ENCODE measurements at regions not wholly inside any gene's neighbourhood (a gene's known extent, or its start where the extent isn't known, plus 50 kb on each side); places are given as distances from the start of the nearest gene placed in this dataset.

DNA sequence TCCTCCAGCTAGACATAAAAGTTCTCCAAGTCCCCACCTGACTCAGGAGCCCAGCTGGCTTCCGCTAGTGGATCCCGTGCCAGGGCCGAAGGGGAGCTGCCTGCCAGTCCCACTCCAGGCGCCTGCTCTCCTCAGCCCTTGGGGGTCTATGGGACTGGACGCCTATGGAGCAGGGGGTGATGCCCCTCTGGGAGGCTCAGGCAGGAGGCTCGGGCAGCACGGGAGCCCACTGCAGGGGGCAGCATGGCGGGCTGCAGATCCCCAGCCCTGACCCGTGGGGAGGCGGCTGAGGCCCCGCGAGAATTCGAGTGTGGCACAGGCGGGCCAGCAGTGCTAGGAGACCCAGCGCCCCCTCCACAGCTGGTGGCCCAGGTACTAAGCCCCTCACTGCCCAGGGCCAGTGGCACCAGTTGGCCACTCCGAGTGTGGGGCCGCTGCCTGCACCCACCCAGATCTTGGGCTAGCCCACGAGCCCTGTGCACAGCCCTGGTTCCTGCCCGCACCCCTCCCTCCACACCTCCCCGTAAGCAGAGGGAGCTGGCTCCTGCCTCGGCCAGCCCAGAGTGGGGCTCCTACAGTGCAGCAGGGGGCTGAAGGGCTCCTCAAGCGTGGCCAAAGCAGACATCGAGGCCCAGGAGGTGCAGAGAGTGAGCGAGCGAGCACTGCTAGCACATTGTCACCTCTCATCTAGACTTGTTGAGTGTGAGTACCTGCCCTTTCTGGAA, 221.3 kb upstream of the NSMCE3 start:
- DNase-seq: no peak

DNA sequence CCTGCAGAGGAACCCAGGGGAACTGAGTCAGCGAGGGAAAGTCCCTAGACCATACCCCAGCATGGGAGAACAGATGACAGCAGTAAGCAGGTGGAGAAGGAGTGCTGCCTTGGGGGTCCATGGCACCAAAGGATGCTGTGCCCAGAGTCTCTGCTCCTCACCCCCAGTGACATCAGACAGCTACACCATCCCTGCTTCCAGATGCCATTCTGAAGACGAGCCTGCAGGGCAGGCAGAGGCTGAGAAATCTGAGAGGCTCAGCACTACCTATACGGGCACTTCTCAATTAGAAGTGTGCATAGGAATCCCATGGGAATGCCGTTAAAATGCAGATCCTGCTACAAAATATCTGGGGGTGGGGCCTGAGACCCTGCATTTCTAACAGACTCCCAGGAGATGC, 211.3 kb upstream of the NSMCE3 start:
- DNase-seq: no peak

DNA sequence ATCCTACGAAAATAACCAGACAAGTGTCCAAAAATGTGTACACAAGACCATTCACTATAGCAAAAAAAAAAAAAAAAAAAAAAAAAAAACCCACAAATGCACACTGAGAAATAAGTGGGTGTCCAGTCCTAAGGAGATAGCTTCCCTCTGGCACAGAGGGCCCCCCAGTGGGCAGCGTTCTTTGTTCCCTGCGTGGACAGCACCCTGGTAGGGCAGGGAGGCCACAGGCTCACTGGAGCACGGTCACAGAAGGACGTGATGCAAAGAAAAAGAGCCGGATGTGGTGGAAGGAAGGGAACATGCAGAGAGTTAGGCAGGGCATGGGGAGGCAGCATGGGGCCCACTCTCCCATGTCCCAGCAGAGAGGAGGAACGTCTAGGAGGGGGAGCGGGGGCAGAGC, 210.7 kb upstream of the NSMCE3 start:
- no peak for DNase-seq

DNA sequence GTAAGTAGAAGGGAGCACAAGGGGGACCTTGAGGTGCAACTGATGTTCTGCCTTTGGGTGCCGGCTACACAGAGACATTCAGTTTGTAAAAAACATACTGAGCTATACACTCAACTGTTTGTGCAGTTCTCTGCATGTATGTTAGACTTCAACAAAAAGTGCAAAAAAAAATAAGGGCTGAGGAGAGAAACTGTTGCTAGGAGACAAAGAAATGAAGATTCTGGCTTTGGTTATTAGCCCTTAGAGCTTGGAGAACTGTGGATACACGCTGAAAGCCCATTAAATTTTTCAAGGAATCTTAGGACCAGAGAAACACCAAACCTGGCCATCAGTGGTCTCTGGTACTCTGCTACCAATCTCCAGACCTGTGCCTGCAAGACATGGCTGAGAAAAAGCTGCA, 207.6 kb upstream of the NSMCE3 start:
- DNase-seq: no peak

DNA sequence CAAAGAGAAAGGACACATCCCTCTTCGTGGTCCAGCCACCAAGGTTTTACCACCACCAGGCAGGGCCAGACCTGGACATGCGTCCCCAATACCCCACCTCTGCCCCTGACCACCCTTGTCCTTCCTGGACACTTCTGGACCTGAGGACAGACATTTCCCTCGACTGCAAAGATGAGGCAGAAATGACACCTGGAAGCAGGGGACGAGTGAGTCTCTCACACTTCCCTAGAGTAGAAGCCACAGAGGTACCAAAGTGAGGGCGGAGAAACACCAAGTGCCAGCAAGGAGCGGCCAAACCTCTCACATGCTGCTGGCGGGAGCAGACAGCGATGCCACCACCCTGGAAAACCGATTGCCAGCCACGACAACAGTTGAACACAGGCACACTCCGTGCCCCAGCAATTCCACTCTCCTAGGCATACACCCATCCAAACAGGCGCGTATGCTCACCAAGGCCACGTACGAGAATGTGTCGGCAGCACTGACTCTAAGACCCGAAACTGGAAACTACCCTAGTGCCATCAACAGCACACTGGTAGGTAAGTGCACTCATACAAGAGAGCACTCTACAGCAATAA, 207.0 kb upstream of the NSMCE3 start:
- DNase-seq: no peak

DNA sequence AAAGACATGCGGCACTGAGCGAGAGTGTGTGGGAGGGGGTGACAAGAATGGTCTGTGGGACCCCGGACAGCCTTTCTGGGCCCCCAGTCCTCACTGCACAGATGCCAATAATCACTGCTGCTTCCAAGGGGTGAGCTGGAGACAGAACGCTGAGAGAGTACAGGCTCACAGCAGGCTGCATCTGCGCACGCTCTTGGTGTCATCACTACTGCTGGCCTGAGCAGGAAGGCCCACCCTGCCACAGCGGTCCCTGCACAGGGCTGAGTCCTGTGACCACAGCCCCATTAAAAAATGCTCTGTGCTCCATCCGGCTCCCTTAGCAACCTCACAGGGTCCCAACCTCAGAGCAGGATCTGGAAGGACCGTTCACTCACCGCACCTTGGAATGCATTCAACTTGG, 205.5 kb upstream of the NSMCE3 start:
- no peak for DNase-seq

DNA sequence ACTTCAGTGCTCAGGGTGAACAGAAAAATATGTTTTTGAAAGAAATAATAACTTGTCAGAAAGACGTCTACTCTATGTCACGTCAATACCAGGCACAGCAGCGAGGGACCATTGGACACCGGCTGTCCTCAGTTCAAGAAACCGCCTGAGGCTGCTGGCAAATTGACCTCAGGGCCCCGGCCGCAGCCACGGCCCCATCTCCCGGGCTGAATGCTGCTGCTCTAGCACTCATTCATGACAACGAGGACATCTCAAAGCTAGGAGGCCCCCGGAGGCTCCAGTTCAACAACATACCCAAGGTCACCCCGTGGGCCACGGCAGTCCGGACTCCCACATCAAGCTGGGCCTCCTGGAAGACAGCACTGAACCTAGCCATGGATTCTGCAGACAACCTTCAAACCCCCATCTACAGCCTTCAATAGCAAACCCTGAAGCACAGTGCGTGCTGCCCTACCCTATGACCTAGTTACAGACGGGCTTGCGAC, 204.0 kb upstream of the NSMCE3 start:
- no peak for DNase-seq

DNA sequence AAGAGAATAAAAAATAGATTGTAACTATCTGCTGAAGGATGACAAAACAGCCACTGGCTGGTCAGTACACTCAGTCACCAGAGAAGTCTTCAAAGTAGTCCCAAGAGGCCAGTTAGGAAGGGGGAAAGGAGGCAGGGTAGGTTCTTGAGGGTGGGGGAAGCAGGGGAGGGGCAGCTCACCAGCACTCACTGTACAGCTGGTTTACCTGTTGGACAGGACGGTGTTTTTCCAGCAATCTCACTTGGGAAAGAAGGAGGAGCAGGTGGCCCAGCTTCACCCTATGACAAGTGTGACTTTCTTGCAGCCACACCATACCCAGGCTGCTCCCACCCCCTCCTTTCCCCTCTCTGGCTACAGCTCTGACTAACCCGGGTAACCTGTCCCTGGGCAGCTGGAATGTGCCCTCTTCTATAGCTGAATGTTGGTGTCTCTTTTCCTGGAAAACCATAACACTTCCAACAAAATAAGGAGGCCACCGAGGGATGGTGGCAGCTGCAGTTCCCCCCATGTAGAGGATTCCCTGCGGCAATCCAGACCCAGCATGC, 203.4 kb upstream of the NSMCE3 start:
- DNase-seq: no peak

DNA sequence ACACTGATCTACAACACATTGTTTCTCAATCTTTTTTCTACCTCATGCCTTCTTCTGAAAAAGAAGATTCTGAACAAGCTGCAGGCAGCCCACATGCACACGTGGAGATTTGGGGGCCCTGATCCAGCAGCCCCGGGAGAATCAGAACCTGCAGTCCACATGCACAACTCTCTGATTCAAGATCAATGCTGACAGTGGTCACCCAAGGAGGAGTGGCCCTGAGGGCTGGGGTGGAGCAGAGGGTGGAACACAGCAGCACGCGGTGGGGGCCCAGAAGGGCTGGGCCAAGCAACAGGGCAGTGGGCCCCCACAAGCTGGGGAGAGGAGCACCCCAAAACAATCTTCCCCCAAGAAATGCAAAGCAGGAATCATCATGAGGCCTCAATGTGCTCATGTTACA, 202.1 kb upstream of the NSMCE3 start:
- no peak for DNase-seq

DNA sequence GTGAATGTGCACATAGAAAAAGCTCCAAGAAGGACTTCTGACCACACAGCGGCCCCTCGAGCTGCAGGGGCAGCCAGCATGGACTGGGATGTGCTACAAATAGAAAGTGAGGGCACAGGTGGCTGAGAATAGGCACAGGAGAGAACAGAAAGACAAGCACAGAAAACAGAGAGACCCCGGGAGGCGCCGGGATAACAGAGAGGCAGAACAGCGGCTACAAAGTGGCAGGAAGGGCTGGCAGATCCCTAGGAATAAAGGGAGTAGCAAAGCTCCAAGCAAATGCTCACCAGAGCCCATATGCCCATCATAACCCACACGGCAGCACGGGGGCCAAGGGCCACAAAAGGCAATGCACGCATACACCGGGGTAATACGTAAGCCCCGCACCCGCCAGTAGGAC, 201.7 kb upstream of the NSMCE3 start:
- no peak for DNase-seq

DNA sequence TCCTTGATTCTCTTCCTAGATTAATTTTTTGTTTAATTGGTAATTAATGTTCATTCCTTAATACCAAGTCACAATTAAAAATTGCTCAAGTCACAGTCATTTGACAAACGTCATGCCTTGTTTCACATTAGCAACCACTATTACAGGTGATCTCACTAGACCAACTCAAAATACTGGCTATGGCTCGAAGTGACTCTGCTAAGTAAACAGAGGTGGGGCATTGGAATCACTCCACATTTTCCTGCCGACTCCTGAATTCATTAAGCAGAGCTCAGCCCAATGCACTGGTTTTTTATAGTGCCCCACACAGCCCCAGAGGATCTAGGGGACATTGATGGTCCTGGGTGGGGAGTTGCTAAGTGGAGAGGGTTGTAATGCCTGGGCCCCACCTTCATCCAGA, 201.2 kb upstream of the NSMCE3 start:
- DNase-seq: no peak

DNA sequence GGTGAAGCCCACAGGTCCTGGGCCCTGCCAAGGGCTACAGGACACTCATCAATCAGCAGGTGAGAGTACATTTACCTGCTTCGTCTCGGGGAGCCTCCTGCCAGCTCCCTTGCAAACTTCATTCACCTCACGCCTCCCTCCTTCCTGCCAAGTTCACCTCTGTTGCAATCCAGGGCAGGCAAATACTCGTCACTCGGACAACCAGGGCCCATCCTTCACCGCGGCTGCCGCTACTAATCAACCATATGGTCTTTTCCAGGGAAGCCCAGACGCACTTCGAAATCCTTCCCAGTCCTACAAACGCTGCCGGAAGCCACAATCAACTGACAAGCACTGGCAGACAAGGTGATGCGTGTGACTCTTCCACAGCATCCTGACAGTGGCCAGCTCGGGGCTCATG, 200.7 kb upstream of the NSMCE3 start:
- DNase-seq: no peak

DNA sequence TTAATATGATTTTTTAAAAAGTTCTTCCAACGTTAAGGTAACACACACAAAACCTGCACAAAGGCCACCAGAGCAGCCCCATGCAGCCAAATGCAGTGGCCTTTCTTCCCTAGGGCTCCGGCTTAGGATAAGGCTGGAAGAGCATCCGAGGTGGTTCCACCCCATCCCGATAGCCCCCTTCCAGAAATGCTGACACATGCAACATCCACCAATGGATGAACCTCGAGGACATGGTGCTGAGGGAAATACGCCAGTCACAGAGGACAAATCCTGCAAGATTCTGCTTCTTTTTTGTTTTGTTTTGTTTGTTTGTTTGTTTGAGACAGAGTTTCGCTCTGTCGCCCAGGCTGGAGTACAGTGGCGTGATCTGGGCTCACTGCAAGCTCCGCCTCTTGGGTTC, 199.3 kb upstream of the NSMCE3 start:
- DNase-seq: no peak

DNA sequence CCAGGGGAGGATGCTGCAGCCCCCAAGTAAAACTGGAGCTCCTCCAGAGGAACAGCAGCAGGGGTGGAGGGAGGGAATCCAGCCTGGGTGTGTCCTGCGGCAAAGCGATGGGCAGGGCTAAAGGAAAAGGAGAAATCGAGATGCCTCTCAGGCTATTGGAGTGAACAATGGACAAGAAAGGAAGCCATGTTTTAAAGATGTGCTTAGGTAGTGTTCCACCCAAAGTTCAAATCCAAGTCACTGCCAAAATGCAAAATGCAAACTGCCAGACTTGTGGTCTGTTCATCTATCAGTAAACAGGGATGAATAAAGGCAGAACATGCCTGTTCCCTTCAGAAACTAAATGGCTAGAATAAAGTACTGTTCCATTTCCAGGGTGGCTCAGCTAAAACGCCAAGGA, 197.5 kb upstream of the NSMCE3 start:
- DNase-seq: no peak

DNA sequence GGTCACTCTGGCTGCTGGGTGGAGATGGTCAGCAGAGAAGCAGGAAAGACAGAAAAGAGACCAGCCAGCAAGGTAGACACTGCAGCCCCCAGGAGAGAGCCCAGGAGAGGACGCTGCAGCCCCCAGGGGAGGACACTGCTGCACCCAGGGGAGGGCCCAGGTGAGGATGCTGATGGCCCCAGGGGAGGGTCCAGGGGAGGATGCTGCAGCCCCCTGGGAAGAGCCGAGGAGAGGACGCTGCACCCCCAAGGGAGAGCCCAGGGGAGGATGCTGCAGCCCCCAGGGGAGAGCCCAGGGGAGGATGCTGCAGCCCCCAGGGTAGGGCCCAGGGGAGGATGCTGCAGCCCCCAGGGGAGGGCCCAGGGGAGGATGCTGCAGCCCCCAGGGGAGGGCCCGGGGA, 196.7 kb upstream of the NSMCE3 start:
- no peak for DNase-seq

DNA sequence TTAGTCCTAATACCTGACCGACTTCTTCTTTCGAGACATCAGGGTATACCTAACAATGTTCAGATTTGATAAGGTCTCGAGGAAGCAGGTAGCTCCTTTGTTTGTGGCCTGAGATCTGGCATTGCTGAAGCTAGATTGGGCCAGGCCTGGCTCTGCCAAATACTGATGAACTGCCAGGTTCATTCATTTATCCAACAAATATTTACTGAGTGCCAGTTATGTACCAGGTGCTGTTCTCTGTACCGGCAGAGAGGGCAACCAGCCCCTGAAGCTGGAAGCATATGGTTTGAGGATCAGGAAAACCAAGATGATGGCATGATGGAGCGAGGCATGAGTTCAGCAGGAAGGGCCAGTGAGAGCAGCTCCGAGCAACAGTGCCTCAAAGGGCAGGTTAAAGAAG, 196.2 kb upstream of the NSMCE3 start:
- DNase-seq: no peak

DNA sequence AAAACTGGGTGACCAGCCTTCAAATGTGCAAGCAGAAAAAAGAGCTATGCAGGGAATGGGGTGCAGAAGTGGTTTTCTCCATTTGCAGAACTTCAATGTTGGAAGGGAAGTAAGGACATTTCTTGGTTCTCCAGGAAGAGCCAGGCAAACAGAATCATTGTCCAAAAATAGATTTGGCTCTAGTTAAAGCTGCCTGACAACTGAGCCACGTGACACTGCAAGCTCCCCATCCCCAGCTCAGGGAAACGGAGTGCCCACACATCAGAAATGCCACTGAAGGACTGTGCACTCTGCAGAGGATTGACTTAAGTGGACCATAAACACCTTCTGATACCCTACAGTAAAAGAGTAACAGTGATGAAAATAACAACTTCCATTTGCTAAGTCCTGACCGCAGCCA, 195.6 kb upstream of the NSMCE3 start:
- no peak for DNase-seq

DNA sequence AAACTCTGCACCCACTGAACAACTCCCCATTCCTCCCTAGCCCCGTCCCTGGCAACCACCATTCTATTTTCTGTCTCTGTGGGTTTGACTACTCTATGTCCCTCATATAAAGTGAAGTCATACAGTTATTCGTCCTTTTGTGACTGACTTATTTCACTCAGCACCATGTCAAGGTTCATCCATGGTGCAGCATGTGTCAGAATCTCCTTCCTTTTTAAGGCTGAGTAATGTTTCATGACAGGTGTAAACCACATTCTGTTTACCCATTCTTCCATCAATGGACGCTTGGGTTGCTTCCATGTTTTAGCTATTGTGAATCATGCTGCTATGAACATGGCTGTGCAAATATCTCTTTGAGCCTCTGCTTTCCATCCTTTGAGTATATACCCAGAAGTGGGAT, 192.3 kb upstream of the NSMCE3 start:
- no peak for DNase-seq

DNA sequence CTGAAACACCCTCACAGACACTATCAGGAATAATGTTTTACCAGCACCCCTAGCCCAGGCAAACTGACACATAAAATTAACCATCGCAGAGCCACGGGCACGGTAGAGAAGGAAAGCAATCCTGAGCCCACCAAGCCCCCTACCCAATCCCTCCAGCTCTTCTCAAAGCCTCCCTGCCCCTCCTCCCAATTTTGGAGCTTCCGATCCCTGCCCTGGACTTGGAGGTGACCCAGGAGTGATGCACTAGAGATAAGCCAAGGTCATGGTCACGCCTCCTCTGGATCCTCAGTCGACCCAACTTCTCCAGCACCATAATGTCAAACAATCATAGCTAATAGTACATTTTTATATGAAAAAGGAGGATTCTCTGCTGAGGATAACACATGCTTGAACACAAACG, 188.7 kb upstream of the NSMCE3 start:
- no peak for DNase-seq

DNA sequence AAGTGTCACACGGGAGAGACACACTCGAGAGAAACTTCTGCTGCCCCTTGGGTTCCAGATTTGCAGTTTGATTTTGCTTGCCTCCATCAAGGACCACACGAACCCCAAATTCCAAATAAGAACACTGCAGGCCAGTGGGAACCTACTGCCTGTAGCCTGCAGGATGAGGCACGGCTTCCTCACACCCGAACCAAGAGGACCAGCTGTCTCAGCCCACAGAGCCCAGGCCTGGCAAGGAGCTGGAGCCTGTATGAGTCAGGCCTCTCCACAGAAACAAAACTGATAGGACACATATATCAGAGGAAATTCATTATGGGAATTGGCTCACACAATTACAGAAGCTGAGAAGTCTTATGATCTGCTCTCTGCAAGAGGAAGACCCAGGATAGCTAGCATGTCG, 188.1 kb upstream of the NSMCE3 start:
- DNase-seq: no peak

DNA sequence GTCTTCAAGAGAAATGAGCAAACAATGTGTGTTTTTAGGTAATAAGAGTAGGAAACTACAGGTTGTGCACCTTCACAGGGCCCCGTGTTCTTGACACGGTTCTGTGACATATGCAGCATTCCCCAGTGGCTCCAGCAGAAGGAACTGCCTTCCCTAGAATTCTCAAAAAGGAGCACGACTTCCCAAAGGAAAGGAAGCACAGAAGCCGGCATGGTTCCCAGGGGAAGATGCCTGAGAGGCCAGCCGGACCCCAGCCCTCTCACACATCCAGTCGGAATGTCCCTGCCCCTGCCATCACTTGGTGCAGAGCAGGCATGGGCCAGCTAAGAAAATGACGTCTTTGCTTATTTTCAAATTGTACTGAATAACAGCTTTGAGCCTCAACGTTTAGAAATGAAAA, 187.3 kb upstream of the NSMCE3 start:
- DNase-seq: no peak

DNA sequence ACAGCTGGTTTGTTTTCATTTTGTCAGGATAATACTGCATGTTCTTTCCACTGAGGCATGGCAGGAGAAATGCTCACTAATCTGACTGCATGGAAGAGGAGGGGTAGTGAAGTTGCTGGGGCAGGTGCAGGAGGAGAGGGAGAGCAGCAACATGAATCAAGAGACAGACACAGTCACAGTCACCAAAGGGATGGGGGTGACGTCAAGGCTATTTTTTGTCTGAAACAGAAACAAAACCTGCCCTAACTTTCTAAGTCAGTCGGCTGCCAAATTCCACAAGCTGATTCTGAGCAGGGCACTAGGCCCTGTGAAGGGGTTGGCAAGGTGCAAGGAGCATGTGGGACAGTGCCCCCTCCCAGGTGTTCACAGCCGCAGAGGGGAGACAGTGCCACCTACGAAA, 186.6 kb upstream of the NSMCE3 start:
- DNase-seq: no peak

DNA sequence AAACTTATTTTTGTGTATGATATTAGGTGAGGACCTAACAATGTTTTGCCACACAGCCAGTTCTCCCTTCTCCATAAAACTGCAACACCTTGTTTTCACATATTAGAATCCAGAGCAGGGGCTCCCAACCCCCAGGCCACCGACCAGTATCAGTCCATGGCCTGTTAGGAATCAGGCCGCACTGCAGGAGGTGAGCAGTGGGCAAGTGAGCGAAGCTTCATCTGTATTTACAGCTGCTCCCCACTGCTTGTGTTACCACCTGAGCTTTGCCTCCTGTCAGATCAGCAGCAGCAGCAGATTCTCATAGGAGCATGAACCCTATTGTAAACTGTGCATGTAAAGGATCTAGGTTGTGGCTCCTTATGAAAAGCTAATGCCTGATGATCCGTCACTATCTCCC, 185.9 kb upstream of the NSMCE3 start:
- no peak for DNase-seq

DNA sequence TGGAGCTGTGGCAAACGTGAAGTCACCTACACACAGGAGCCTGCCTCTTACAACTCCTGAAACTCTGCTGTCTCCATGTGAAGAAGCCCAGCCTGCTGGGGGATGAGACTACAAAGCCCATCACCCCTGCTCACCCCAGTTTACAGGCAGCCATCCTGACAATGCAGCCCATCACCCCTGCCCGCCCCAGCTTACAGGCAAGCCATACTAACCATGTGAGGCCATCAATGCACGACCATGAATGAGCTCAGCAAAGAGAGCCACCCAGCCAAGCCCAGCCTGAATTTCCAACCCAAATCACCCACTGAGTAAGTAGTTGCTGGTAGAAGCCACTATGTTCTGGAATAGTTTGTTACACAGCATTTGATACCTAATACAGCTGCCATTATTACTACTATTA, 185.4 kb upstream of the NSMCE3 start:
- DNase-seq: no peak

DNA sequence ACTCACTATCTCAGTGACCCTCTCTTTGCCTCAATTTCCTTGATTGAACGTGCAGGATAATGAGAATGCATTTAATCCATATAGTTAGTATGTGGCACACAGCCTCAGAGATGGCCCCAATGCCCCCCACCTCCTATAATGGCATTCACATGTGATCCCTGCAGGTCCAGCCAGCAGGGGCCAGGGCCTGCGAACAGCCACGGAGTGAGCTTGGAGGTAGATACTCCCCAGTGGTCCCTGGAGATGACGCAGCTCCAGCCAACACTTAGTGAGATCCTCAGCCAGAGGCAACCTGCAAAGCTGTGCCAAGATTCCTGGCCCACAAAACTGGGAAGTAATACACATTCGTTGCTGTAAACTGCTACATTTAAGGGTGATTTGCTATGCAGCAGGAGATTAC, 184.9 kb upstream of the NSMCE3 start:
- DNase-seq: no peak
